ENCODE measurements at regions not wholly inside any gene's neighbourhood (a gene's known extent, or its start where the extent isn't known, plus 50 kb on each side); places are given as distances from the start of the nearest gene placed in this dataset.

GRCh38 chr2:173613386-173613785 is 258.7 kb downstream of the CDCA7 start:
- TF ChIP-seq, protein P1, sequence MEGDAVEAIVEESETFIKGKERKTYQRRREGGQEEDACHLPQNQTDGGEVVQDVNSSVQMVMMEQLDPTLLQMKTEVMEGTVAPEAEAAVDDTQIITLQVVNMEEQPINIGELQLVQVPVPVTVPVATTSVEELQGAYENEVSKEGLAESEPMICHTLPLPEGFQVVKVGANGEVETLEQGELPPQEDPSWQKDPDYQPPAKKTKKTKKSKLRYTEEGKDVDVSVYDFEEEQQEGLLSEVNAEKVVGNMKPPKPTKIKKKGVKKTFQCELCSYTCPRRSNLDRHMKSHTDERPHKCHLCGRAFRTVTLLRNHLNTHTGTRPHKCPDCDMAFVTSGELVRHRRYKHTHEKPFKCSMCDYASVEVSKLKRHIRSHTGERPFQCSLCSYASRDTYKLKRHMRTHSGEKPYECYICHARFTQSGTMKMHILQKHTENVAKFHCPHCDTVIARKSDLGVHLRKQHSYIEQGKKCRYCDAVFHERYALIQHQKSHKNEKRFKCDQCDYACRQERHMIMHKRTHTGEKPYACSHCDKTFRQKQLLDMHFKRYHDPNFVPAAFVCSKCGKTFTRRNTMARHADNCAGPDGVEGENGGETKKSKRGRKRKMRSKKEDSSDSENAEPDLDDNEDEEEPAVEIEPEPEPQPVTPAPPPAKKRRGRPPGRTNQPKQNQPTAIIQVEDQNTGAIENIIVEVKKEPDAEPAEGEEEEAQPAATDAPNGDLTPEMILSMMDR (IDR thresholded peaks at IDR 0.05; ENCODE audit: insufficient read depth, low read length, poor library complexity, severe bottlenecking), result no peak
- no peak for TF ChIP-seq EZH2phosphoT487 (conservative IDR thresholded peaks at IDR 0.05; ENCODE audit: low read length)
